ENCODE measurements at regions not wholly inside any gene's neighbourhood (a gene's known extent, or its start where the extent isn't known, plus 50 kb on each side); places are given as distances from the start of the nearest gene placed in this dataset.

- TF ChIP-seq CTCF (conservative IDR thresholded peaks at IDR 0.05) = no peak
- TF ChIP-seq ZFX (IDR thresholded peaks at IDR 0.05) = no peak
These were observed 319.4 kb downstream of the SLC7A11 start for GRCh38 chr4:137922721-137923120.
